Loucy (cell line): ENCODE measurements at regions not wholly inside any gene's neighbourhood (a gene's known extent, or its start where the extent isn't known, plus 50 kb on each side); places are given as distances from the start of the nearest gene placed in this dataset.

Experiments used
- EZH2phosphoT487 ChIP-seq: fragments of 200-600 bp; IDR thresholded peaks from 2 replicates; pipeline ENCODE4 v1.6.1; 2018; ENCODE audit warnings: antibody characterized with exemption, mild to moderate bottlenecking, moderate library complexity, borderline replicate concordance
- TF ChIP-seq, protein P1 (sequence below): fragments of 200-600 bp; sonication (generic); conservative IDR thresholded peaks from 2 replicates; pipeline ENCODE4 v1.5.1; 2014; ENCODE audit warnings: mild to moderate bottlenecking, antibody characterized with exemption, low read length

DNA sequence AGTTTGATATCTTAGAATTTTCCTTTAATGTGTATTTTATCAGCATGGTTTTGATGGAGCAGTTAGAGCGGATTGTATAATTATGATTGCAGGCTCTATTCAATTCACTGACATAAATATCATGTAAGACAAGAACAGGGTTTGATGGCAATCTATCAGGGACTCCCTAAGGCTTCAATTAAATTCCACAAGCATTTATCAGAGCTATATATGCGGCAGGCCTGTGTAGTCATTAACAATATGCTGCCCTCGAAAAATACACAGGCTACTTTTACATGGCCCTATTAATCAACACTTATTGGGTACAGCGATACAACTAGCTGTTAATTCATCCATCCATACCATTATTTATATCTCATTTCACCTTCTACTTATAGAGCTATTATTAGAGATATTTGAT lies 358.1 kb upstream of the TPK1 start:
- TF ChIP-seq, protein P1, sequence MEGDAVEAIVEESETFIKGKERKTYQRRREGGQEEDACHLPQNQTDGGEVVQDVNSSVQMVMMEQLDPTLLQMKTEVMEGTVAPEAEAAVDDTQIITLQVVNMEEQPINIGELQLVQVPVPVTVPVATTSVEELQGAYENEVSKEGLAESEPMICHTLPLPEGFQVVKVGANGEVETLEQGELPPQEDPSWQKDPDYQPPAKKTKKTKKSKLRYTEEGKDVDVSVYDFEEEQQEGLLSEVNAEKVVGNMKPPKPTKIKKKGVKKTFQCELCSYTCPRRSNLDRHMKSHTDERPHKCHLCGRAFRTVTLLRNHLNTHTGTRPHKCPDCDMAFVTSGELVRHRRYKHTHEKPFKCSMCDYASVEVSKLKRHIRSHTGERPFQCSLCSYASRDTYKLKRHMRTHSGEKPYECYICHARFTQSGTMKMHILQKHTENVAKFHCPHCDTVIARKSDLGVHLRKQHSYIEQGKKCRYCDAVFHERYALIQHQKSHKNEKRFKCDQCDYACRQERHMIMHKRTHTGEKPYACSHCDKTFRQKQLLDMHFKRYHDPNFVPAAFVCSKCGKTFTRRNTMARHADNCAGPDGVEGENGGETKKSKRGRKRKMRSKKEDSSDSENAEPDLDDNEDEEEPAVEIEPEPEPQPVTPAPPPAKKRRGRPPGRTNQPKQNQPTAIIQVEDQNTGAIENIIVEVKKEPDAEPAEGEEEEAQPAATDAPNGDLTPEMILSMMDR = no peak
- TF ChIP-seq EZH2phosphoT487 = no peak
